PC-9 (cell line): ENCODE measurements at regions not wholly inside any gene's neighbourhood (a gene's known extent, or its start where the extent isn't known, plus 50 kb on each side); places are given as distances from the start of the nearest gene placed in this dataset.

Experiments
- EZH2 ChIP-seq: fragments of 200-600 bp; sonication (generic); IDR thresholded peaks from 2 replicates; pipeline ENCODE4 v1.8.0; 2017; ENCODE audit warnings: antibody characterized with exemption, low read depth
- TF ChIP-seq, protein P1 (sequence below): fragments of 200-600 bp; sonication (generic); conservative IDR thresholded peaks from 2 replicates; pipeline ENCODE4 v1.6.1; 2017; ENCODE audit warnings: mixed run types, antibody characterized with exemption, mild to moderate bottlenecking, moderate library complexity

- TF ChIP-seq, protein P1, sequence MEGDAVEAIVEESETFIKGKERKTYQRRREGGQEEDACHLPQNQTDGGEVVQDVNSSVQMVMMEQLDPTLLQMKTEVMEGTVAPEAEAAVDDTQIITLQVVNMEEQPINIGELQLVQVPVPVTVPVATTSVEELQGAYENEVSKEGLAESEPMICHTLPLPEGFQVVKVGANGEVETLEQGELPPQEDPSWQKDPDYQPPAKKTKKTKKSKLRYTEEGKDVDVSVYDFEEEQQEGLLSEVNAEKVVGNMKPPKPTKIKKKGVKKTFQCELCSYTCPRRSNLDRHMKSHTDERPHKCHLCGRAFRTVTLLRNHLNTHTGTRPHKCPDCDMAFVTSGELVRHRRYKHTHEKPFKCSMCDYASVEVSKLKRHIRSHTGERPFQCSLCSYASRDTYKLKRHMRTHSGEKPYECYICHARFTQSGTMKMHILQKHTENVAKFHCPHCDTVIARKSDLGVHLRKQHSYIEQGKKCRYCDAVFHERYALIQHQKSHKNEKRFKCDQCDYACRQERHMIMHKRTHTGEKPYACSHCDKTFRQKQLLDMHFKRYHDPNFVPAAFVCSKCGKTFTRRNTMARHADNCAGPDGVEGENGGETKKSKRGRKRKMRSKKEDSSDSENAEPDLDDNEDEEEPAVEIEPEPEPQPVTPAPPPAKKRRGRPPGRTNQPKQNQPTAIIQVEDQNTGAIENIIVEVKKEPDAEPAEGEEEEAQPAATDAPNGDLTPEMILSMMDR, result no peak
- no peak for TF ChIP-seq EZH2
These were observed 64.3 kb upstream of the TNC start for GRCh38 chr9:115182264-115182663.
